HL-60/S4 treated with retinoic acid at 250 ng/mL for 4 days and 3 days (cell line): ENCODE measurements at regions not wholly inside any gene's neighbourhood (a gene's known extent, or its start where the extent isn't known, plus 50 kb on each side); places are given as distances from the start of the nearest gene placed in this dataset.

Experiments
- in situ Hi-C: fragments of 300-500 bp; cut with MboI; formaldehyde crosslinking; loops from 2 replicates; pipeline ENCODE4 v1.7.0; 2022; ENCODE audit warnings: low sequenced_read_pairs

DNA sequence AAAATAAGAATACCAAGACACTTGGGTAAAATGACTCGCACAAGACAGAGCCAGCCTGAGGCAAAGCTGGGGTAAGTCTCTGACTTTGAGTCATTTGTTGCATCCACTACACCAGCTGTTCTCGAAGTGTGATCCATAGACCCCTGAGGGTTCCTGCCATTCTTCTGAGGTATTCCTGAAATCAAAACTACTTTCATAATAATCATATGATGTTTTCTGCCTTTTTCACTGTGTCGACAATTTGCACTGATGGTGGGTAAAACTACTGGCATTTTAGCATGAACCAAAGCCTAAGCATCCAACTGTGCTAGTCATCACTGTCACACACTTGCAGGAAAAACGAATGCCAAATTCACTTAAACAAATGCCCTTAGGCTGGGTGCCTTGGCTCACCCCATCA lies 135.5 kb upstream of the FUT8 start:
- in situ Hi-C loops, result no loop called here

DNA sequence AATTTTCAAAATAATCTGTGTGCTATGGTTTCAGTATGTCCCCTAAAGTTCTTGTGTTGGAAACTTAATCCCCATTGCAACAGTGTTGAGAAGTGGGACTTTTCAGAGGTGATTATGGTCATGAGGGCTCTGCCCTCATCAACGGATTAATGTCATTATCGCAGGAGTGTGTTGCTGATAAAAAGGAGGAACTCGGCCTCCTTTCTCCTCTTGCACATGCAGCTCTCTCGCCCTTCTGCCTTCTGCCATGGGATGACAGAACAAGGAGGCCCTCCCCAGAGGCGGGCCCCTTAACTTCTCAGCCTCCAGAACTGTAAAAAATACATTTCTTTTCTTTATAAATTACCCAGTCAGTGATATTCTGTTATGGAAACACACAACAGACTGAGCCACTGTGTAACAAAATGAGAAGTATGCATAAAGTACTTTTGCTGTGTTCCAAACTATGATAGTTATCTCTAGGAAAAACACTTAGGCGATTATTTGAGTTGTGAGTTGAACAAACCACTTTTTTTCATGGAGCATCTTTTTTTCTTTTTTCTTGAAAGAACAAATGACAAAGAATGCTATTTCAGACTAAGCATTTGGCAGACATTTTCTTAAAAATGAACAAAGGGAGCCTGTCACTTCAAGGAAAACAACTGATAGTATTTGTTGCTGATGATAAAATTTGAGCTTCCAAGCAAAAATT lies 134.8 kb upstream of the FUT8 start:
- in situ Hi-C loops, result no loop called here

DNA sequence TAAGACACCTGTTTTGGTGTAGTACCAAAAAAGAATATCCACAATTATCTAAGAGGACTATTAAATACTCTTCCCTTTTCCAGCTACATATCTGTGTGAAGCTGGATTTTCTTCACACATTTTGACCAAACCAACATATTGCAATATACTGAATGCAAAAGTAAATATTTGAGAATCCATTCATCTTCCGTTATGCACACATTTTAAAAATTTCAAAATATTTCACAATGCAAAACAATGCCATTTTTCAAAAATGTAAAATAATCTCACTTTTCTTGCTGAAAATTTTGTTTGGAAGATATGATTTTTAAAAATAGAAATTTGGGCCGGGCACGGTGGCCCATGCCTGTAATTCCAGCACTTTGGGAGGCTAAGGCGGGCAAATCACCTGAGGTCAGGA lies 133.9 kb upstream of the FUT8 start:
- in situ Hi-C loops, result no loop called here

DNA sequence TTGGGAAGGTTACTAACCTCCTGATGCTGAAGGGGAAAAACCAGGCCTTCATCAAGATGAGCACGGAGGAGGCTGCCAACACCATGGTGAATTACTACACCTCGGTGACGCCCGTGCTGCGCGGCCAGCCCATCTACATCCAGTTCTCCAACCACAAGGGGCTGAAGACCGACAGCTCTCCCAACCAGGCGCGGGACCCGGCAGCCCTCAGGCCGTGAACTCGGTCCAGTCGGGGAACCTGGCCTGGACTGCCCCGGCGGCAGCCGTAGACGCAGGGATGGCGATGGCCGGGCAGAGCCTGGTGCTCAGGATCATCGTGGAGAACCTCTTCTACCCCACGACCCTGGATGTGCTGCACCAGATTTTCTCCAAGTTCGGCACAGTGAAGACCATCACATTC lies 133.0 kb upstream of the FUT8 start:
- in situ Hi-C loops, result no loop called here

DNA sequence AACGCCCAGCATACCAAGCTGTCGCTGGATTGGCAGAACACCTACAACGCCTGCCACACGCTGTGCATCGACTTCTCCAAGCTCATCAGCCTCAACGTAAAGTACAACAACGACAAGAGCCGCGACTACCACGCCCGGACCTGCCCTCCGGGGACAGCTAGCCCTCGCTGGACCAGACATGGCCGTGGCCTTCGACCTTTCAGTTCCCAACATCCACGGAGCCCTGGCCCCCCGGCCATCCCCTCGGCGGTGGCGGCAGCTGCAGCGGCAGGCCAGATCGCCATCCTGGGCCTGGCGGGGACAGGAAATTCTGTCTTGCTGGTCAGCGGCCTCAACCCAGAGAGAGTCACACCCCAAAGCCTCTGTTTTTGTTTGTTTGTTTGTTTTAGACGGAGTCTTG lies 132.6 kb upstream of the FUT8 start:
- in situ Hi-C loops, result no loop called here

DNA sequence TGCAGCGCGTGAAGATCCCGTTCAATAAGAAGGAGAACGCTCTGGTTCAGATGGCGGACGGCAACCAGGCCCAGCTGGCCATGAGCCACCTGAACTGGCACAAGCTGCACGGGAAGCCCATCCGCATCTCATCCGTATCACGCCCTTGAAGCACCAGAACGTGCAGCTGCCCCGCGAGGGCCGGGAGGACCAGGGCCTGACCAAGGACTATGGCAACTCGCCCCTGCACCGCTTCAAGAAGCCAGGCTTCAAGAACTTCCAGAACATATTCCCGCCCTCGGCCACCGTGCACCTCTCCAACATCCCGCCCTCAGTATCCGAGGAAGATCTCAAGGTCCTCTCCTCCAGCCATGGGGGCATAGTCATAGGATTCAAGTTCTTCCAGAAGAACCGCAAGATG lies 131.9 kb upstream of the FUT8 start:
- in situ Hi-C loops, result no loop called here

DNA sequence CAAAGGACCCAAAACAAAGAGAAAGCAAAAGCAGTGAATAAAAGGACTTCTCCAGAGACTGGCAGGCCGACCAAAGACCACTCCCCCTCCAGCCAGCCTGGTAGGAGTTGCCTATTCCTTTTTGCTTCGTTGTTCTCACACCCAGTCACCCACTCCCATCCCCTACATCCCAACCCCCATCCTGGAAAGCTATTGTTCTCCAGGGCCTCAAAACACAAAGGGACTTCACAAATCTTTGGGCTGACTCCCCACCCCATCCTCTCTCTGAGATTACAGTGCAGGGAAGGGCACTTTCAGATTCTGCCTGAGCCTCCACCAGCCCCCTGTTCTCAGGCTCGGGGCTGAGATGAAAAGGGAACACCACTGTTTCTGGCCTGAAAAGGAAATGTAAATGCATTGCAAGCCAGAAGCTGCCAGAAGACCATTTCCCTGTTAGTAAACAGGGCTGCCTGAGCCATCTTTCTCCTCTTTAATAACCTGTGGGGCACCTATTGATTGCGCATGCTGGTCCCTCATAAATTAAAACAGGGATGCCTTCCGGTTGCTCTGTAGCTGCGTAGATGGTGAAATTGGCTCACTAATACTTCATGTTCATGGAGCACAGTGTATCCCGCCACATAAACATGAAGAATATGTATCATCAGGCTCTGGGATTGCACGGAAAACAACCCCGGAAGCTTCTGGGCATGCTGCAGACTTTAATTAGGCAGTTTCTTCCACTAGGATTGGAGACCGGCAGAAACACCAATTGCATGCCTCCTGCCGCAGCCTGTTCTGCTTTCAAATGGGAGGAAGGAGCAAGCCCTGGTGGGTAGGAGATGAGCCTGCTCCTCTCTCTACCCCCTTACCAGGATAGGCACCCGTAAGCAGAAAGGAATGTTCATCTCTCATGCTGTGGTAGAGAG lies 130.3 kb upstream of the FUT8 start:
- in situ Hi-C loops, result no loop called here

DNA sequence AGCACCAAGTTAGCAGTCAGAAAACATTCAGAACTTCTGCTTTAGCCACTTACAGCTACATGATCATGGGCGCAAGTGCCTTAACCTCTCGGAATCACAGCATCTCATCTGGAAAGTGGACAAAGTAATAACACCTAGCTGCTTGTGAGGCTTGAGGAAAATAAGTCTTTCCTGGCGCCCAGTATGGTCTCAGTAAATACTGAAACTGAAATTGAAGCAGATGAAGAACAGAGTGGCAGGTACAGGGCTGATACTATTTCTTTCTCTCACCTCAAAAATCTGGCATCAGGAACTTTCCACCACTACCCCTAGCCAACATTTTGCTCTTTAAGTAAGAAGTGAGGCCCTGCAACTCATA lies 129.7 kb upstream of the FUT8 start:
- in situ Hi-C loops, result no loop called here

DNA sequence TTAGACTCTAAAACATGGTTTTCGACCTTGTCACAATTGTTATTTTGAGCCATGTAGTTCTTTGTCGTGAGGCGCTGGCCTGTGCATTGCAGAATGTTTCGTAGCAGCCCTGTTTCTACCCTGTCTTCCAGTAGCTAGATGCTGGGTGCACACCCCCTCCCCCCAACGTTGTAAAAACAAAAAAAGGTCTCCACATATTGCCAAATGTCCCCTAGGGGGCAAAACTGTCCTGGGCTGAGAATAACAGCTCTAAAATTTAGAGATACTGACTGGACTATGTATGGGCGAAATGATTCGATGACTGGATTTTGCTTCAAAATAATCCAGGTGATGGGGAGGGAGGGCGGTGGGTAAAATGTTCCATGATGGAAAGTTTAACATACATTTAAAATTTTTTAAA lies 126.1 kb upstream of the FUT8 start:
- in situ Hi-C loops, result no loop called here

DNA sequence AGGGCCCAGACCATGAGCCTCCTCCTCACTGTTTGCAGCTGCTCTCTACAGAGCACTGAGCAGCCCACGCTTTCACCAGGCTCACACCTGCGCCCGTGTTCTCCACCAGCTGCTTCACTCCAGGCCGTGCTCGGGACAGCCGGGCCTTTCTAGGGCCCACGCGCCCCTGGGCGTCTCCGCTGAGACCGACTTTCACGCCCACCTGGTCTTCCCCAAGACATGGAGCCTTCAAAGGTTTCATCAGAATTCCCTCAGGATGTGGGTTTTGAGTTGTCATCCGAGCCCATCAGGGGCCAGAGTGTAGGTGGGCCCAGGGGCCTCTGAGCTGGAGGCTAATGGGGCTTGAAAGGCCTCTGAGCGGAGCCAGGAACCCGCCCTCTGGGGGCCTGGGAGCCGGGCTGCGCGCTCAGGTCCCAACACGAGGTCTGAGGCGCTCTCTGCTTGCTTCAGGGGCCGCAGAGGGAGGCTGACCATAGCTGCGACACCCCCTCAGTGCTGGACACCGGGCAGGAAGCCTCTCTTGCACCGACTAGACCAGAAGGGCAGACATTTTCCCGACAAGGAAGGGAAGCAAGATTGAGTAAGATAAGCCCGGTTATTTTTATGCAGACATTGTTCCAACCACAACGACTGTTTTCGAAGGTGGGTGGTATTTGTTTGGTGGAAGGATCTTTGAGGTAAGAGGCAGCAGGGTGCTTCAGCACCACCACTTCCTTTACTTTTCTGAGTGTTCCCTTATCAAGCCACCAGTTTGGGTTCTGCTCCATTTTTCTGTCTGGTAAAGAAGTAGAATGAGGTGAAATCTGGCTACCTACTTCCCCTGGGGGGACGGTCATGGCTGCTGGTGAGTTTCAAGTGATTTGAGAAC lies 125.0 kb upstream of the FUT8 start:
- in situ Hi-C loops, result no loop called here

DNA sequence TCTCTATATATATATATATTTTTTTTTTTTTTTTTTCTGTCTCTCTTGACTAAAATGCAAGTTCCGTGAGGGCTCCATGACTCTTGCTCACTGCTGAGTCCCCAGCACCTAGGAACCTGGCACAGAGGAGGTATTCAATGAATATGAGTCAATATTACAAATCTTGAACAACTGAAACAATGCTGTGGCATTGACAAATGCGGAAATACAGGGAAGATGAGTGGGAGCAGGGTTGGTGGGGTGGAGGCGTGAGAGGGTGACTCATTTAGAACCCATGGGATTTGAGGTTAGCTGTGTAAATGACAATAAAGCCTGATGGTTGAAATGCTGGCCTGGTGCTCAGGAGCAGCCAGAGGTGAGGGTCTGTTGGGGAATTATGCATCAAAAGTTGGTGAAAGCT lies 121.7 kb upstream of the FUT8 start:
- in situ Hi-C loops, result no loop called here

DNA sequence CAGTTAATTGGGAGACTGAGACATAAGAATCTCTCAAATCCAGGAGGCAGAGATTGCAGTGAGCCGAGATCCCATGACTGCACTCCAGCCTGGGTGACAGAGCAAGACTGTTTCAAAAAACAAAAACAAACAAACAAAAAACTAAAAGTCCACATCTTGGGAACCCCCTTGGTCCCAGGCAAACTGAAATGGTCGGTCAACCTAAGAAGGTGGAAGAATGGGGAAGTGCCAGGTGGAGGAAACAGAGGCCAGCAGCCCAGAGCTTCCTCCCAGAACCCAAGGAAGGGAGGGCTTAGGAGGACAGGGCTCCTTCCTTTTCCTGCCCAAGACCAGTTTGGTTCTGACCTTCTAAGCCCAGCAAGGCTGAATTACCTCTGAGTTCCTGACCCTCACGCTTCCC lies 121.0 kb upstream of the FUT8 start:
- in situ Hi-C loops, result no loop called here

DNA sequence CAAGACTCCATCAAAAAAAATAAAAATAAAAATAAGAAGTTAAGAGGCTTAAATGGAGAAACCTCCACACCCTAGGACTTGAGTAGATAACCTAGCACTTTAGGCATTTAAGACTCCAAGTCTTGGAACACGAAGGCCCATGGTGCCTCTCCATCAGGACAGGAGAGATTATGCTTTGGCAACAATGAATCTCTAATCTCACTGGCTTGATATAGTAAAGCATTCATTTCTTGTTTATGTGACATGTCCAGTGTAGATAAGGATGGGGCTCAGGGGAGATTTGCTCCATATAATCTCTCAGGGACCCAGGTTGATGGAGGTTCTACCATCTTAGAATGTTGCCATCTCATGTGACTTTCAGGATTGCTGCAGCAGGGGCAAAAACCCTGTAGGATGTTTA lies 117.7 kb upstream of the FUT8 start:
- in situ Hi-C loops, result no loop called here

DNA sequence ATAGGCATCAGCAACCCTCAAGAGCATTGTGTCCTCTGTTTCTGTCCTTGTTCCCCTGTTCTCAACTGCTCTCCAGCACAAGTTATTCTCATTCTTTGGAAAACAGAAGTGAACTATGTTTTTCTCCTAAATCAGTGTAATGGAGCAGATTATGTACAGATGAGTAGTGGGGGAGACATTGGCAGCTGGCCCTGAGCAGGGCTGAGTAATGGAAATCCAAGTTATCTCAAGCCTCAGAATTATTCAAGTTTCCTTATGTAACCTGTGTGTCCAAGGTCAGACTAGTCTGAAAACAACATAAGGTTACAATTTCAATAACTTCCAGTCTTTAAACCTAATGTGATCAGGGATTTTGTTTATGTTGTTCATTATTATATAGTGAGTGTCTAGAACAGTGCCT lies 116.1 kb upstream of the FUT8 start:
- in situ Hi-C loops, result no loop called here

DNA sequence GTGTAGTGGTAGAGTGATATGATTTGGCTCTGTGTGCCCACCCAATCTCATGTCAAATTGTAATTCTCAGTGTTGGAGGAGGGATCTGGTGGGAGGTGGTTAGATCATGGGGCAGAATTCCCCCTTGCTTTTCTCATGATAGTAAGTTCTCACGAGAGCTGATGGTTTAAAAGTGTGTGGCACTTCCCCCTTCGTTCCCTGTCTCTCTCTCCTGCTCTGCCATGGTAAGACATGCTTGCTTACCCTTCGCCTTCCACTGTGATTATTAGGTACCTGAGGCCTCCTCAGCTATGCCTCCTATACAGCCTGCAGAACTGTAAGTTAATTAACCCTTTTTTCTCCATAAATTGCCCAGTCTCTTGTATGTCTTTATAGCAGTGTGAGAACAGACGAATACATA lies 115.7 kb upstream of the FUT8 start:
- in situ Hi-C loops, result no loop called here

DNA sequence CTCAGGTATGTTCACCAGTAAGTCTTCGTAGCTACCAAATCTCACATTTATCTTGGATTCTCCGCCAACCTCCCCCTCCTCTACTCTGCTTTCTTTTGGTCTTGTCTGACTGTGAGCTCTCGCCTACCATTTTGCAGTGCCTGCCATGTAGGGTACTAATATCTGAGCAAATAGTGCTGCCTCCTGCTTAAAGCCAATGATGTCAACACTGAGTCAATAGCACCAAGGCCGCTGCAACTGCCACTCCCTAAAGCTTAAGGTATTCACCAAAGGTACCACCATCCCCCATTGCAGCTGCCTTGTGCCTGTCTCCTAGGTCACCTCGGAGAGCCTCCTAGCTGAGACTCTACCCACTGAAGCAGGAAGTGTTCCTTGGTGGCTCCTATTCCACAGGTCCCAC lies 114.8 kb upstream of the FUT8 start:
- in situ Hi-C loops, result no loop called here

DNA sequence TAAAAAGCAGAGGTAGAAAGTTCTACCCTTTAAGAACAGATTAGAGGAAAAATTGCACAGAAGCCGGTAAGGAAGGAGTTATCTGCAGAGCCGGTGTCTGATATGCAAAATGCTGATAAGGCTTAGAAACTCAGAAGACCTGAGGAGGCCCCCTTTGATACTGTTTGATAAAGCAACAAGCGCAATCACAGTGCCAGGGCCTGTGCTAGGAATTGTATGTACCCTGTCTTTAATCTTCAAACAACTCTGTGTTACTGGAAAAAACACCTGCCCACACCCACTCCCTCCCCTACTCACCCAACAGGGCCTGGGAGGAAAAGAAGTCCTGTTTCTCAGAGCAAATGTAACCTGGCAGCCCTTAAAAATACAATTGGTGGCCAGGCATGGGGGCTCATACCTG lies 112.7 kb upstream of the FUT8 start:
- in situ Hi-C loops, result no loop called here

DNA sequence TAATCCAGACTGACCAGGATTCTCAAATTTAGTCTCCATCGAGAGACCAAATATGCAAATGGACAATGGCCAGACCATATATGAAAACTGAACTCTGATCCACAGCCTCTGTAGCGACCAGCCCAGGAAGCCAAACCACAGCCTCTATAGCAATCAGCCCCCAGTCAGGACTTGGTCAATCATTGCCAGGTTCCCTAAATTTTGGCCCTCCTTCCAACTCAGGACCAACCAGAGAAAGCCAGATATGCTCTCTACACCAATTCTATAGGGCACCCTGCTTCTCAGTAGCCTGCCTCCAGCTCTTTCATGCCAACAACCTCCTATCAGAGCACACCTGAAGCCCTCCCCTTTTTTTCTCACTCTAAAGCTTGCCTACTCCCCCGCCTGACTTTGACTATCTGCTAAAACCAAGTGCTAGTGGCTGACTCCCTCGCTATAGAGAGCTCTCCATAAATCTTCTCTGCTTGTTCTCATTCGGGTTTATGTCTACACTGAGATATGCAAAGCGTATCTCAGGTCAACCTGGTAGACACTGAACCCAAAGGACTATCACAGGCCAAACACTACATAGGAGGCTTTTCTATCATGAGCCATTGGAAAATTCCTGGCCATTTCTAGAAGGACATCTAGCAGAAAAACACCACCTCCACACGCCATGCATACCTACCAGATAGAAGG lies 110.5 kb upstream of the FUT8 start:
- in situ Hi-C loops, result no loop called here

DNA sequence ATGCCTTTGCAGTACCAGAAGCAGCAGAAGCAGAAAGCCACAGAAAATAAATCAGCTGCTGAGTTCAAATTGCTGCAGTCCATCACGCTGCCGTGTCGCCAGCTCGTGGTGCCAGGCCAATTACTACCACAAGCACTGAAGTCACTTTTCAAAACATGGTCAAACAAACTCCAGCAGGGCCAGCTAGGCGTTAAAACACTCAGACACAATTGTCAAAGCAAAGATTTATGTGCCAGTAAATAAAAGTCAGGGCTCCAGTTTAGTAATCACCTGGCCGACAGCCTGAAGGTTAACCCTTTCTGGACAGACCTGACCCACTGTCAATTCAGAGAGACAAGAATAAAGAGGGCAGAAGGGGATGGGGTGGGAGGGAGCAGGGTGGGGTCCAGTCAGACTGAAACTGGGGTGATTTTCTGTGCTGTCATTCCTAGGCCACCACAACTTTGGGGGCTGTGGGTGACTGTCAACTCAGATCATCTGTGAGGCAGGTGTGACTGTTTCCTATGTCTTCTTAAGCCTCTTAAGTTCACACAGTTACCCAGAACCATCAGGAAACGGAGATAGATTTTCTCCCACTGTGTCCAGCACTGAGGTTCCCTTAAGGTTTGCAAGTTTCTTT lies 109.8 kb upstream of the FUT8 start:
- in situ Hi-C loops, result no loop called here

DNA sequence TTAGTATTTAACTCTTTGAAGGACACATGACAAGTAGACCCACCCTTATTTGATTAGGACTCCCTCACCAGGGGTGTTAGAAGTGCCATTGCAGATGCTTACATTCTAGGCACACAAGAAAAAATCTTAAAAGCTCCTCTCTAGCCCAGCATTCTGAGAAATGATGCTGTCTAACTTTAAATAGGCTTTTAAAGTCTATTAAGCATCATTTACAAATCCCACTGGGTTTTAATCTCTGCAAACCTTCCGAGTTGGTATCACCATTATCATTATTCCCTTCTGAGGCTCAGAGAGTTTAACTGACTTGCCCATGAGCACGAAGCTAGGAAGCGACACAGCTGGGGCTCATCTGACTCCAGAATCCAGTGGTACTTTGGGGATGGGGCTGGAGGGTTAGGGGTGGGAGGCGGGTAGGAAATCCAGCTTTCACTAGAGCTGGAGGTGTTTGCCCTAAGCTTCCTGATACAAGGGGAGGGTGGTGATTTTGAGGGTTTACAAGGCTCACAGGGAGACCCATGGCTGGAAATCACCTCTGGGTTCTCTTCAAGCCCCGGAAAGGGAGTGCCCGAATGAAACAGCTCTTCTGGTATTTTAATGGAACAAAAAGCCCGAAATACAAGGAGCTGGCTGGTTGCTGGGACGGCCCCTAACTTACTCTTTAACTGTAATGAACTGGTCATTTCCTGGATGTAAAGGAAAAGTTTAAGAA lies 109.2 kb upstream of the FUT8 start:
- in situ Hi-C loops, result no loop called here
